GM23338 (cell line): ENCODE measurements at regions not wholly inside any gene's neighbourhood (a gene's known extent, or its start where the extent isn't known, plus 50 kb on each side); places are given as distances from the start of the nearest gene placed in this dataset.
A peak's percentile ranks its signal among the peaks of the same experiment; 100 is the strongest.

ENCODE experiments used
- ATAC-seq: fragments of 200-7000 bp; cut with Tn5 transposase; 3 replicates; pipeline ENCODE4 v1.9.1; 2020
- DNase-seq: peaks from one replicate; pipeline ENCODE4 v3.0.0-alpha.2; 2015; ENCODE audit warnings: low spot score
- H2AFZ ChIP-seq: fragments of 200-600 bp; sonication (generic); 2 replicates; pipeline ENCODE4 v1.8.0; 2016; ENCODE audit warnings: antibody characterized with exemption, mild to moderate bottlenecking, moderate library complexity
- H3F3A ChIP-seq: fragments of 200-600 bp; sonication (generic); replicated peaks from 2 replicates; pipeline ENCODE4 v1.8.0; 2017; ENCODE audit warnings: antibody characterized with exemption, mixed run types, low read depth
- H3K27ac ChIP-seq: fragments of 200-600 bp; sonication (generic); 2 replicates; pipeline ENCODE4 v1.6.1; 2016; ENCODE audit warnings: low read depth
- H3K27me3 ChIP-seq: fragments of 200-600 bp; sonication (generic); 2 replicates; pipeline ENCODE4 v1.8.0; 2016; ENCODE audit warnings: mild to moderate bottlenecking, mixed run types, moderate library complexity; ENCODE audit not compliant: insufficient read depth
- H3K36me3 ChIP-seq: fragments of 200-600 bp; sonication (generic); 2 replicates; pipeline ENCODE4 v1.8.0; 2016; ENCODE audit warnings: mild to moderate bottlenecking; ENCODE audit not compliant: insufficient read depth
- H3K4me1 ChIP-seq: fragments of 200-600 bp; sonication (generic); 2 replicates; pipeline ENCODE4 v1.8.0; 2016; ENCODE audit warnings: mild to moderate bottlenecking, moderate library complexity; ENCODE audit not compliant: insufficient read depth
- H3K4me2 ChIP-seq: fragments of 200-600 bp; sonication (generic); 2 replicates; pipeline ENCODE4 v1.7.1; 2017; ENCODE audit warnings: mixed run types
- H3K4me3 ChIP-seq: fragments of 200-600 bp; sonication (generic); 2 replicates; pipeline ENCODE4 v1.6.1; 2016; ENCODE audit warnings: mixed run types
- H3K79me2 ChIP-seq: fragments of 200-600 bp; sonication (generic); replicated peaks from 2 replicates; pipeline ENCODE4 v1.8.0; 2017; ENCODE audit warnings: mild to moderate bottlenecking; ENCODE audit not compliant: insufficient read depth
- H3K9me2 ChIP-seq: fragments of 200-600 bp; sonication (generic); 2 replicates; pipeline ENCODE4 v1.8.0; 2017; ENCODE audit not compliant: insufficient read depth
- H4K20me1 ChIP-seq: fragments of 200-600 bp; sonication (generic); replicated peaks from 2 replicates; pipeline ENCODE4 v1.8.0; 2017; ENCODE audit warnings: mild to moderate bottlenecking; ENCODE audit not compliant: insufficient read depth
- H3K27ac Mint-ChIP-seq: 2 replicates; pipeline ENCODE4 v1.8.0; 2020; ENCODE audit warnings: inconsistent platforms, mild to moderate bottlenecking, moderate library complexity, mixed read lengths
- H3K27me3 Mint-ChIP-seq: 3 replicates; pipeline ENCODE4 v1.8.0; 2022; ENCODE audit warnings: low read depth, mild to moderate bottlenecking, moderate library complexity, mixed read lengths, inconsistent platforms; ENCODE audit not compliant: insufficient read depth, poor library complexity
- H3K36me3 Mint-ChIP-seq: 3 replicates; pipeline ENCODE4 v1.8.0; 2021; ENCODE audit warnings: low read depth, mild to moderate bottlenecking, inconsistent platforms, moderate library complexity, mixed read lengths
- H3K4me1 Mint-ChIP-seq: 3 replicates; pipeline ENCODE4 v1.8.0; 2020; ENCODE audit warnings: mild to moderate bottlenecking, inconsistent platforms, mixed read lengths
- H3K4me3 Mint-ChIP-seq: 3 replicates; pipeline ENCODE4 v1.8.0; 2021; ENCODE audit warnings: moderate library complexity, mild to moderate bottlenecking, inconsistent platforms, mixed read lengths
- H3K9me3 Mint-ChIP-seq: 3 replicates; pipeline ENCODE4 v1.8.0; 2020; ENCODE audit warnings: moderate library complexity, mild to moderate bottlenecking, inconsistent platforms, mixed read lengths
- CTCF ChIP-seq, 2 experiments: fragments of 200-600 bp in 1 of 2; sonication (generic) in 1 of 2; conservative IDR thresholded peaks; 2 replicates each; pipeline versions ENCODE4 v1.5.1 to v1.6.1; 2016 to 2017; ENCODE audit warnings: antibody characterized with exemption in 2 of 2, low read depth in 2 of 2, mild to moderate bottlenecking in 2 of 2, moderate library complexity in 1 of 2
- JUNB ChIP-seq: IDR thresholded peaks from one replicate; pipeline ENCODE4 v1.6.1; 2016; ENCODE audit warnings: antibody characterized with exemption; ENCODE audit not compliant: unreplicated experiment
- NANOG ChIP-seq: IDR thresholded peaks from 2 replicates; pipeline ENCODE4 v1.6.1; 2016; ENCODE audit warnings: antibody characterized with exemption, borderline replicate concordance
- POLR2AphosphoS5 ChIP-seq: IDR thresholded peaks from 2 replicates; pipeline ENCODE4 v1.6.1; 2016; ENCODE audit warnings: antibody characterized with exemption, low read depth
- REST ChIP-seq: IDR thresholded peaks from one replicate; pipeline ENCODE4 v1.6.1; 2018; ENCODE audit warnings: antibody characterized with exemption; ENCODE audit not compliant: unreplicated experiment
- ZNF114 ChIP-seq: fragments of 250-450 bp; sonication (Bioruptor Pico); IDR thresholded peaks from 2 replicates; pipeline ENCODE4 v1.5.0; 2020; ENCODE audit warnings: mild to moderate bottlenecking, moderate library complexity
- ZNF331 ChIP-seq: fragments of 250-450 bp; sonication (Bioruptor Pico); IDR thresholded peaks from 2 replicates; pipeline ENCODE4 v1.5.0; 2020; ENCODE audit warnings: low read depth, mild to moderate bottlenecking, moderate library complexity
- ZNF462 ChIP-seq: fragments of 250-450 bp; sonication (Bioruptor Pico); IDR thresholded peaks from 2 replicates; pipeline ENCODE4 v1.5.0; 2020; ENCODE audit warnings: mild to moderate bottlenecking, moderate library complexity

- TF ChIP-seq ZNF462 (CRISPR knock-in tag) (no peak), NANOG (no peak), JUNB (no peak)
Measured at GRCh38 chr7:25968205-25968993, 183.6 kb upstream of the NFE2L3 start (continued).

- H3K27me3 ChIP-seq = no peaks in the 10 kb centered on the region
- H3K4me2 ChIP-seq = no peak overlapping the region
- no peaks in the 10 kb centered on the region for H3K79me2 ChIP-seq
- no peaks in the 10 kb centered on the region for H3F3A ChIP-seq
- H3K4me3 ChIP-seq = no peak overlapping the region
- H3K4me3 Mint-ChIP-seq = no peak overlapping the region
- H3K4me1 ChIP-seq = 0 out of 2 replicates have a peak, but pooled peaks cover 3% of the 10 kb centered on the region
- H3K4me1 Mint-ChIP-seq = no peaks in the 10 kb centered on the region; the same call in 2 of the 3 replicates
- no peak for ATAC-seq
- no peaks in the 10 kb centered on the region for H4K20me1 ChIP-seq
- no peaks in the 10 kb centered on the region; the same call in 2 of the 3 replicates for H3K9me3 Mint-ChIP-seq
- H3K36me3 ChIP-seq = no peaks in the 10 kb centered on the region
- no peak for DNase-seq
- H3K27ac ChIP-seq = no peak overlapping the region
- H2AFZ ChIP-seq = peak overlapping the region; percentile 53; the same call in 1 of the 2 replicates
- no peak overlapping the region for H3K27ac Mint-ChIP-seq
- H3K36me3 Mint-ChIP-seq = no peaks in the 10 kb centered on the region
- no peaks in the 10 kb centered on the region for H3K27me3 Mint-ChIP-seq
- peaks cover 3% of the 10 kb centered on the region; the same call in 1 of the 2 replicates for H3K9me2 ChIP-seq
- TF ChIP-seq ZNF114 (CRISPR knock-in tag) = no peak
- TF ChIP-seq POLR2AphosphoS5 = no peak
- no peak for TF ChIP-seq JUNB
- no peak for TF ChIP-seq CTCF (conservative IDR thresholded peaks at IDR 0.05; ENCODE audit: low read depth in 2 of 2)
- TF ChIP-seq REST = no peak
- TF ChIP-seq NANOG = no peak
- no peak for TF ChIP-seq ZNF331
Measured at GRCh38 chr7:25970356-25970755, 181.6 kb upstream of the NFE2L3 start.
